ENCODE measurements at regions not wholly inside any gene's neighbourhood (a gene's known extent, or its start where the extent isn't known, plus 50 kb on each side); places are given as distances from the start of the nearest gene placed in this dataset.

- DNase-seq = no peak
Observed at GRCh38 chr3:118550556-118550955, 484.1 kb downstream of the IGSF11 start.

- no peak for DNase-seq
Observed at GRCh38 chr3:118554148-118554838, 480.4 kb downstream of the IGSF11 start.

DNA sequence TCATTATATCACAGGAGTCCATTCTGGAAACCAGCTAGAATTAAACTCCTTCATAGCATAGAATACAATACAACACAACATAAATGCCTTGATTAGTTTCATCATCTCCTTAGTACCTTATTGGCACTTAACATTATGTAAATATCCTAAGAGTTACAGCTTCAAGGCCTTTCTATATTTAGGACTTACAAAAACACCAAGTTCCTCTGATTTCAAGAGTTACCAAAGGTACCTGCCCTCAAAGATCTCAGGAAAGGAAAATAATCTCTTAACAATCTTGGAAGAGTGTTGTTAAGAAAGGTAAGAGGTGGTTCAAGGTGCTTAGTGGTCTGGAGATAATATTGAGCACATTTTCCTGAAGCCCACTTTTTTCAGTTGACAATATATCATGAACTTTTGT, 477.7 kb downstream of the IGSF11 start:
- no peak for DNase-seq

DNA sequence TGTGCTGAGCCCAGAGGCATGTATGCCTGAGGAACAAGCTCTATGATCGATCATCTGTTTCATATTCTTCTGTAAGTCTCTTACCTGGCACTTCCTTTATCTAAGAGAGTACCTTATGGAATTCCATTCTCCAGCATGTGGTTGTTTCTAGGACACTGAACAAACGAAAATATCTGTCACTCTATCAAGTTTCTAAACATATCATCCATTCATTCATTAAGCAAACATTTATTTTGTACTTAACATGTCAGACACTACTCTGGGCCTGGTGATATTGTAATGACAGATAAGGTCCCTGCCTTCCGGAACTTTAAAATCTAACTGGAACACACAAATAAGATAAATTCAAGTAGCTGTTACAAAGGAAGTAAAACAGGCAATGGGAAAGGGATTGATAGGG, 477.1 kb downstream of the IGSF11 start:
- DNase-seq = no peak

DNA sequence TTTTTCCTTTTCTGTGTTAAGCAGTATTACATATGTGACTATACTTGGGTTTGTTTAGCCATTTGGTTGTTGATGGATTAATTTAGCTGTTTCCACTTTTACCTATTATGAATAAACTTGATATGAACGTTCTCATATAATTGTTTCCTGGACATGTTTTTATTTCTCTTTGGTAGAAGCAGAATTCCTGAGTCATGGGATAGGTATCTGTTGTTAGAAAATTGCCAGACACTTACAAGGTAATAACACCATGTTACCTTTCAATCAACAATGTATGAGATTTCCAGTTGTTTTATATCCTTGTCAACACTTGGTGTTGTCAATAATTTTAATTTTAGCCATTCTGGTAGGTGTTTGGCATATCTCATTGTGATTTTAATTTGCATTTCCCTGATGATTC, 475.4 kb downstream of the IGSF11 start:
- no peak for DNase-seq

DNA sequence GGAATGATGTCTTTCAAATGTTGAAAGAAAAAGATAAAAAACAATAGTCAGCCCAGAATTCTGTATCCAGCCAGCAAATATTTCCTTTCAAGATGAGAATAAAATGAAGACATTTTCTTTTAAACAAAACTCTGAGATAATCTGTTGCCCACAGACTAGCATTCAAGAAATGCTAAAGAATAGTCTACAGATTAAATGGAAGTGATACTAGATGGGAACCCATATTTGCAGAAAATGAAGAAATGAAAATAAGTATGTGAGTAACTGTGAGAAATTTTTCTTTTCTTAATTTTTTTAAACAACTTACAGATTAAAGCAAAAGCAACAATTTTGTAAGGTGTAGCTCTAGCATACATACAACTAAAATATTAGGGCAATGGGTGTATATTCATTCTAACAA, 469.8 kb downstream of the IGSF11 start:
- no peak for DNase-seq

GRCh38 chr3:118573912-118574311, 460.7 kb downstream of the IGSF11 start:
- DNase-seq = no peak

- no peak for DNase-seq
Observed at GRCh38 chr3:118577055-118577777, 457.4 kb downstream of the IGSF11 start.

DNA sequence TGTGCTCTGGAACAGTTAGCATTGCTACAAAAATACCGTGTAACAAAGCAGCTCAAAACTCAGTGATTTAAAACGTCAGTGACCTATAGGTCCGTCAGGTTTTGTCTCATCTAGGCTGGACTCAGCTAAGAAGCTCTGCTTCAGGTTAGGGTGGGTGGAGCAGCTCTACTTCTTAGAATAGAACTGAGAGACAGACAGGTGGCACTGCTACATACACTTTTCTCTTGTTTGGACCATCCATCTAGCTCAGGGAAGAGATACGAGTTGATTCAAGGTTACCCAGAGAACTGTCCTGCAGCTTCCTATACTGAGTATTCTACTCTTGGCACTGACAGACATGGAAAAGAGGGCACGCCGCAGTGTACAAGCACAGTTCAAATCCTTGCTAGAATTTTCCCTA, 456.1 kb downstream of the IGSF11 start:
- no peak for DNase-seq

- DNase-seq = no peak
Observed at GRCh38 chr3:118587037-118587741, 447.5 kb downstream of the IGSF11 start.

- DNase-seq = no peak
Observed at GRCh38 chr3:118587847-118588246, 446.8 kb downstream of the IGSF11 start.

DNA sequence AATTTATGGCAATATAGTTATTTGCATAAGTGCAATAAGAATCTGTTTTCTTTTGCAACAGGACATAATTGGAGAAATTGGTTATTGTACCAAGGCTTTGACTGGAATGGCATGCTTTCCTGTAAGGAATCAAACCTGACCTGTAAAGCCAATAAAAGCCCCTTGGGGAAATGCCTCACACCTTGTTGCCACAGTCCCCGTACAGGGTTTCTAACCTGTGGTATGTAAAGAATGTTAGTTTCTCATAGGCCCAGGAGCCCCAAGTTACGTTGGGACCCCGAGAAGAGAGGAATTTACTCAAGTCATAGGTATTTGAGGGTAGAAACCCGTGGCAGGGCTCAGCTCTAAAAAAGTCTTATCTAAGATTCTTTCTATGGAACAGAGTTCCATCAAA, 441.4 kb downstream of the IGSF11 start:
- DNase-seq = no peak

- DNase-seq = no peak
Observed at GRCh38 chr3:118597184-118597583, 437.5 kb downstream of the IGSF11 start.

DNA sequence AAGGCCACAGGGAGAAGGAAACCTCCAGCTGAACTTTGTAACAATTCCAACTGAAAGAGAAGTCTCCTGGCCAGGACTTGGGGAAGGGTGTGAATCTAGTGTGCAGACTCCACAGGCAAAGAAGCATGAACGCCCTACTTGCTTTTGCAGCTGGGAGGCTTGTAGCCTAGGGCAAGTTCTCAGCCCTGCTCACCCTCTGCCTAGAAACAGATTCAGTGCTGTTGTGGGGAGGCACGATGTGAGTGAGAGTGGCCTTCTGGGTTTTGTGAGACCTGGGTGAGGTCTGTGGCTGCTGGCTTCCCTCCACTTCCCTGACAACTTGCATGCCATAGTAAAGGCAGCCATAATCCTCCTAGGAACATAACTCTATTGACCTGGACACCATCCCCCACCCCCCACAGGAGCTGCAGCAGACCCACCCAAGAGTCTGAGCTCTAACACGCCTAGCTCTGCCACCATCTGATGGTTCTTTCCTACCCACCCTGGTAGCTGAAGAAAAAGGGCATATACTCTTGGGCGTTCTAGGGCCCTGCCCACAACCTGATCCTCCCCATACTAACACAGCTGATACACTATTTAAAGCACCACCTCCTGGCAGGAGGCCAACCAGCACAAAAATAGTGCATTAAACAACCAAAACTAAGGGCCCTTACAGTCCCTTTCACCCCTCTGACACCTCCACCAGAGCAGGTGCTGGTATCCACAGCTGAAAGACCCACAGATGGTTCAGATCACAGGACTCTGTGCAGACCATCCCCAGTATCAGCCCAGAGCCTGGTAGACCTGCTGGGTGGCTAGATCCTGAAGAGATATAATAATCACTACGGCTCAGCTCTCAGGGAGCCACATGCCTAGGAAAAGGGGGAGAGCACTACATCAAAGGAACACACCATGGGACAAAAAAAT, 426.5 kb downstream of the IGSF11 start:
- DNase-seq = no peak

DNA sequence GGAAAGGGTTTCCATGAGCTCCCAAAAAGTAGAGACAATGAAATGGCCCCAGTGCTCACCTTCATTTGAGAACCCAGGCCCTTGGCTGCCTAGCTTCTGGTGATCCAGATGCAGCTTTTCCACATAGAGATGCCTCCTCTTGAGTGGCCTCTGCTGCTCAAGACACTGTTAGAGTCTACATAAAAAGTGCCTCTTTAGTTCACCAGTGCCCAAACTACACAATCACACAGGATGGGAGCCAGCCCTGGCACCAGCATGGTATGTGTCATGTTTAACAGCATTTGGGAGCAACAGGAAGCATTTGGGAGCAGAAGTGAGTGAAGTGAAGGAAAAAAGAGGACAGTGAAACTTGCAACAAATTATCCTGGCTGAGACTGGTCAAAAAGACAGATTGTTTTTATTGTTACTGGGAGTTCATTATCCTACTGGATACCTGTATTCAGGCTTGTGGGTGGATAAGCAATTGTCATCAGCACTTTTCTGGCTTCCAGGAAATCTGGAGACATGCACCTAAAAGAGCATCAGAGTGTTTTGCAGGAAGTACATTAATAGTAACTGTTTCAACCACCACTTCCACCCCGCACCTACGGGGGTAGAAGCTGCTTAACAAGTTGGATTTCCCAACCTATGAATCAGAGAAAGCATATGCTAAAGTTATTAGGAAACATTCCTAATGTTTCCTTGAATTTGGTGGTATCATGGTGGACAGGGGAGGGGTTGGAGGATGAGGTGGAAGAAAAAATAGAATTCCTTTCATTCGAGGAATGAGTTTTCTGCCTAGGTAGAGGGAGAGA, 416.2 kb downstream of the IGSF11 start:
- no peak for DNase-seq

DNA sequence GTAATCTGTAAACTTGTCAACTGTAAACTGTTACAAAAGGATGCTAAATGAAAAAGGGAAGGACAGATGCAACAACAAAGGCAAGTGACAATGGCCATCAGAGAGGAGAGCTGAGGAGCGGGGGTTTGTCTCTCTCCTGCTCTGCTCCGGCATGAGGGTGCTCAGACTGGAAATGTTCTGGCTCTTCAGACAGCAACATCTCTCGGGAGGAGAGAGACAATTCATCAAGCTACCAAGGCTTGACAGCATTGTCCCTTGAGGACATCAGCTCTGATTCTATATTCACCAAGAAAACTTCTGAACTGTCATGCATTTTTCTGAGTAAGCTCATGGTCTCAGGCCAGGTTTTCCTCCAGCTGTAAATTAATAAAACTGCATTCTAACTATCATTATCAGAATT, 408.2 kb downstream of the IGSF11 start:
- DNase-seq = no peak

DNA sequence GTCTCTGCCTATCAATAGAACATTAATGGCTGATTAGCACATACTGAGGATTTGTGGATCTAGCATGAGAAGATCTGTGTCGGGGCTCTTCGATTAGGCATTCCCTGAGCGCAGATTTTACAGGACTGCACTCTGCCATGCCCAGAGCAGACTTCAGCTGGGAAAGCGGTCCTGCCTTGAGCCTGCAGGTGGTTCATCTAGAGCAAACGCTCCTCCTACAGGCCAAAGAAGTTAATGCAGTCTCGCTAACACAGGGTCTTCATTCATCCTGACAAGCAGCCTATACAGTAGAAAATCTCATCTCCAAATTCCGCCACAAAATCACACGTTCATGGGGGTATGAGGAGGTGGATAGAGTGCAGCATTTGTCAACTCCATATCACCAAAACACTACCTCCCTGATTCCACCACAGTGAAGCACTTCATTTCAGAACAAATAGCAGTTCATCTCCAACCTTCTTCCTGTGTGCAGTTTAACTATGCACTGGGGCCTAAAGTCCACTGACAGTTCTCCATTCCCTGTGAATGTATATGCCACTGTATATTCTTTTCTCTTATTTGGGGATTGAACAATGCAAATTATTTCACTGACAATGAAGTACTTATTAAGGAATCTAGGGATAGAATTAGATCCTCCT, 405.8 kb downstream of the IGSF11 start:
- peak; percentile 68 for DNase-seq

GRCh38 chr3:118629821-118630220, 404.8 kb downstream of the IGSF11 start:
- DNase-seq = no peak

DNA sequence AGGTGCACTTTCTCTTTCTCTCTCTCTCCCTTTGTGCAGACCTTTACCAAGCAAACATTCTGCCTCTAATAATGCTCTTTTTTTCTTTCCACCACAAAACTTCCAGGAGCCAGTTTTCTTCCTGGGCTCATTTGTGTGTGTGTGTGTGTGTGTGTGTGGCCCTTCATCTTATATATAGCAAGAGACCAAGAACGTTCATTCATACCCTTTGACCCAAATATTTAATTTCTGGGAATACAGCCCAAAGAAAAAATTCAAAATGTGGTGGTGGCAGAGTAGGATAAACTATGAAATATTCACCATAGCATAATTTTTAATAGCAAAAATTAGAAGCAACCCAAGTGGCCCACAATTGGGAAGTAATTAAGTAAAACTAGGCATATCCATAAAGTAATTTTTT, 398.9 kb downstream of the IGSF11 start:
- no peak for DNase-seq

- DNase-seq = no peak
Observed at GRCh38 chr3:118636841-118637240, 397.8 kb downstream of the IGSF11 start.

DNA sequence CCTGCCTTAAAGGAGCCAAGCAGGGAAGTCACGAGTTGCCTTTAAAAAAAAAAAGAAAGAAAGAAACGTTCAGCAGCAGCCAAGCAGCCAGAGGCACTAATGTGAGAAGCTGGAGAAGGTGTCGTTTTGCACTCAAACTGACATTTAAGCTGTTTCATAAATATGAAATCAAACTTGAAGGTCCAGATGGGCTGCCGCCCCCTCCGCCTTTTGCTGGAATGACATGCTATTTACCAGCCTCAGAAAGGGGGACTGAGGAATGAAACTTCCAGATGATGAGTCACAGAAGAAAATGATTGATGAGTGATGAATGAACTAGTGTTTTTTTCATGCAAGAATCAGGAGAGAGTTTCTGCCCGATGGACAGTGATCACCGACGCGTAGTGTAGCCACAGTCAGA, 396.8 kb downstream of the IGSF11 start:
- no peak for DNase-seq

DNA sequence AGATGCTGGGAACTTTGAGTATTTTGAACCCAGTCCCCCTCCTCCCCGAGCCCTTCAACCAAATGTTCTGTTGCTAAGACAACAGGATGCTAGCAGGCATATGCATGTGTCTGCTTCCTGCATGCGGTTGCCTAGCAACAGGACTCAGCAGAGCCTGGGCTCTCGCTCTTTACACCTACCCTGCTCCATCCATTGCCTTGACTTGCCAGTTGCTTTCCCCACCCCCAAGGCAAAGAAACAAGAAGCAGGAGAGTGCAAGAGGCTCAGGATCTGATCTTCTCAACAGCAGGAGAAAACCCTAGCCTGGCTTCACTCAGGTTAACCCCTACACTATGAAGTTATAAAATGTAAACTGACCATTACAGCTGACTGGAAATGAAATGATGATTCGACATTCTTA, 393.0 kb downstream of the IGSF11 start:
- peak; percentile 42 for DNase-seq

All from NCI-H2029 (cell line).